ENCODE measurements at regions not wholly inside any gene's neighbourhood (a gene's known extent, or its start where the extent isn't known, plus 50 kb on each side); places are given as distances from the start of the nearest gene placed in this dataset.

GRCh38 chr6:67594366-67594765 lies 1040.7 kb upstream of the ADGRB3 start:
- Histone ChIP-seq H3K9me3 (no peaks in the 10 kb centered on the region), H3K4me3 (no peak overlapping the region), H3K27me3 (ENCODE audit: insufficient read depth in 3 of 3, low read length in 2 of 3) (no peaks in the 10 kb centered on the region), H3K4me1 (no peaks in the 10 kb centered on the region), H3K27ac (no peak overlapping the region), H3K36me3 (ENCODE audit: insufficient read depth in 1 of 2, low read depth in 1 of 2) (no peaks in the 10 kb centered on the region)
- no peak for ATAC-seq
- intact Hi-C loops (cut with DNase I), result no loop called here
- DNase-seq, result no peak
- WGBS, 3 donors, result 87 to 97% (median 93%) methylated on average over 1 of the region's 1 CpG
- TF ChIP-seq CTCF (IDR thresholded peaks at IDR 0.05), result no peak

- no peak for DNase-seq
- intact Hi-C loops (cut with DNase I), result no loop called here
- no peak for TF ChIP-seq CTCF (IDR thresholded peaks at IDR 0.05)
Observed at GRCh38 chr6:67593247-67593646, 1041.8 kb upstream of the ADGRB3 start.

GRCh38 chr6:67591910-67592309 lies 1043.2 kb upstream of the ADGRB3 start:
- H3K4me1 ChIP-seq, result no peaks in the 10 kb centered on the region
- ATAC-seq (no peak), DNase-seq (no peak)
- no peaks in the 10 kb centered on the region for H3K27me3 ChIP-seq (ENCODE audit: insufficient read depth in 3 of 3, low read length in 2 of 3)
- no peaks in the 10 kb centered on the region for H3K36me3 ChIP-seq (ENCODE audit: insufficient read depth in 1 of 2, low read depth in 1 of 2)
- H3K27ac ChIP-seq, result no peak overlapping the region
- TF ChIP-seq CTCF (IDR thresholded peaks at IDR 0.05), result no peak
- intact Hi-C loops (cut with DNase I), result no loop called here
- no peaks in the 10 kb centered on the region for H3K9me3 ChIP-seq
- no peak overlapping the region for H3K4me3 ChIP-seq

More at GRCh38 chr6:67593247-67593646, 1041.8 kb upstream of the ADGRB3 start:
- Histone ChIP-seq H3K27ac (no peak overlapping the region), H3K4me1 (no peaks in the 10 kb centered on the region), H3K9me3 (no peaks in the 10 kb centered on the region), H3K27me3 (ENCODE audit: insufficient read depth in 3 of 3, low read length in 2 of 3) (no peaks in the 10 kb centered on the region), H3K36me3 (ENCODE audit: insufficient read depth in 1 of 2, low read depth in 1 of 2) (no peaks in the 10 kb centered on the region), H3K4me3 (no peak overlapping the region)
- no peak for ATAC-seq

GRCh38 chr6:67567842-67568241 lies 1067.2 kb upstream of the ADGRB3 start:
- no peaks in the 10 kb centered on the region for H3K36me3 ChIP-seq (ENCODE audit: insufficient read depth in 1 of 2, low read depth in 1 of 2)
- DNase-seq (no peak), ATAC-seq (no peak)
- no peaks in the 10 kb centered on the region for H3K9me3 ChIP-seq
- no peak overlapping the region for H3K27ac ChIP-seq
- no peaks in the 10 kb centered on the region for H3K4me1 ChIP-seq
- intact Hi-C loops (cut with DNase I), result no loop called here
- TF ChIP-seq CTCF (IDR thresholded peaks at IDR 0.05), result no peak
- WGBS, 3 donors, result 70 to 77% (median 75%) methylated on average over 1 of the region's 1 CpG
- no peaks in the 10 kb centered on the region for H3K27me3 ChIP-seq (ENCODE audit: insufficient read depth in 3 of 3, low read length in 2 of 3)
- H3K4me3 ChIP-seq, result no peak overlapping the region

GRCh38 chr6:67563671-67564070 lies 1071.4 kb upstream of the ADGRB3 start:
- DNase-seq (no peak), ATAC-seq (no peak)
- no peaks in the 10 kb centered on the region for H3K9me3 ChIP-seq
- H3K4me3 ChIP-seq, result no peak overlapping the region
- WGBS, 3 donors, result 70 to 76% (median 70%) methylated on average over 5 of the region's 5 CpGs
- no peaks in the 10 kb centered on the region for H3K4me1 ChIP-seq
- no peaks in the 10 kb centered on the region for H3K27me3 ChIP-seq (ENCODE audit: insufficient read depth in 3 of 3, low read length in 2 of 3)
- no peak for TF ChIP-seq CTCF (IDR thresholded peaks at IDR 0.05)
- no peak overlapping the region for H3K27ac ChIP-seq
- no peaks in the 10 kb centered on the region for H3K36me3 ChIP-seq (ENCODE audit: insufficient read depth in 1 of 2, low read depth in 1 of 2)
- intact Hi-C loops (cut with DNase I), result no loop called here
